ENCODE measurements at regions not wholly inside any gene's neighbourhood (a gene's known extent, or its start where the extent isn't known, plus 50 kb on each side); places are given as distances from the start of the nearest gene placed in this dataset.
A peak's percentile ranks its signal among the peaks of the same experiment; 100 is the strongest.

- DNase-seq (ENCODE audit: low read depth in 2 of 3, low spot score in 2 of 3), result no peak
Measured at GRCh38 chr18:37711766-37712505, 146.3 kb upstream of the CELF4 start.

DNA sequence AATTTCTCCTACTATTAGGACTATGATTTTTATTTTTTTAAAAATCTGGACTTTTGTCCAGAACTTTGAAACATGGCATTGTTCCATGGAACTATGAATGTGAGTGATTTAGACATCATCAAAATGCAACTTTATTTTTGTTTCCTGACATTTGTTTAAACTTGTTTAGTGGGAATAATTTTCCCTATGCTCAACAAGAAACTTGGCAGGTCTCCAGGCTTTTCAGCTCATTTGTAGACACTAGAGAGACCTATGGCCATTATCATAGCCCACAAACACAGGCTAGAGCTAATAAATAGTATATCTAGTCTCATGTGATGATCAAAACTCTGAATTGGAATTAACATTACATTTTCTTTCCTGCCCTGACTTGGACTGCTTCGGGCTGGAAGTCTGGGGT, 145.1 kb upstream of the CELF4 start:
- no peak for DNase-seq (ENCODE audit: low read depth in 2 of 3, low spot score in 2 of 3)

- DNase-seq (ENCODE audit: low read depth in 2 of 3, low spot score in 2 of 3), result no peak
Measured at GRCh38 chr18:37709740-37710139, 144.1 kb upstream of the CELF4 start.

DNA sequence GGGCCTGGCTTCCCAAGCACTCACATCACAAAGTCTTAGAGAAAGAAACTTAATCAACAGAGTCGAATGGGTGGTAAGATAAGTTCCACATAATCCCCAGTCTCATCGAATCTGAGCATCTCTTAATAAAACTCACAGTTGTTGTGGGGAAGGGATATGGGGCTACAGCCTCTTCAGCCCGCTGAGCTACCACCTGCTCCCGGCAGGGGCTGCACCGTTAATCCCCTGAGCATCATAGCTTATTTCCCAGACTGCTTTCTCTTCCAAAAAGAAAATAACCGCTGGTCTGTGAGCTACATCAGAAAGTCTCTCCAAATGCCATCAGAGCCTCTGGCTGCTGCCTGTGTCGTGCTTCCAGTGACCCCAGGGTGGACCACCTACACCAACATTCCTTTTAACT, 139.4 kb upstream of the CELF4 start:
- DNase-seq (ENCODE audit: low read depth in 2 of 3, low spot score in 2 of 3), result no peak

GRCh38 chr18:37702841-37703240, 137.2 kb upstream of the CELF4 start:
- no peak for DNase-seq (ENCODE audit: low read depth in 2 of 3, low spot score in 2 of 3)

- DNase-seq (ENCODE audit: low read depth in 2 of 3, low spot score in 2 of 3), result peak in 2 of 3 donors; percentile 15 to 46
Measured at GRCh38 chr18:37701967-37702366, 136.4 kb upstream of the CELF4 start.

GRCh38 chr18:37698508-37699040, 133.0 kb upstream of the CELF4 start:
- DNase-seq (ENCODE audit: low read depth in 2 of 3, low spot score in 2 of 3), result no peak

GRCh38 chr18:37694516-37694915, 128.9 kb upstream of the CELF4 start:
- peak in 1 of 3 donors; percentile 15 for DNase-seq (ENCODE audit: low read depth in 2 of 3, low spot score in 2 of 3)

GRCh38 chr18:37691162-37691561, 125.6 kb upstream of the CELF4 start:
- no peak for DNase-seq (ENCODE audit: low read depth in 2 of 3, low spot score in 2 of 3)

GRCh38 chr18:37689841-37690240, 124.2 kb upstream of the CELF4 start:
- DNase-seq (ENCODE audit: low read depth in 2 of 3, low spot score in 2 of 3), result no peak

DNA sequence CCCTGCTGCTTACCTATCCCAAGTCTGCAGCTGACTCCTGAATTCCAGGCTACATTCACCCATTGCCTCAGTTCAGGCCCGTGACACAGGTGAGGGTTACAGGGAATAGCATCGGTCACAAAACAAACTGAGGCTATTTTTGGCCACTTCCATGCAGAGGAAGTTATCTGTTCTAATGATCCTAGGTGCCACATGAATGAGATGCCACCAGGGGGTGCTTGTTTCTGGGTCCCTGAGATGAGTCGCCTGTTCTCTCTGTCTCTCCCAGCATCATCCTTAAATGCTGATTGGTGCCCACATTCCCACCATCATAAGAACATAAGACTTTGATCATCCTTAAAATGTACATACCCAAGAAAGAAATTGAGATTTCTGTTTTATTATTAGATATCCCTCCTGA, 119.0 kb upstream of the CELF4 start:
- no peak for DNase-seq (ENCODE audit: low read depth in 2 of 3, low spot score in 2 of 3)

DNA sequence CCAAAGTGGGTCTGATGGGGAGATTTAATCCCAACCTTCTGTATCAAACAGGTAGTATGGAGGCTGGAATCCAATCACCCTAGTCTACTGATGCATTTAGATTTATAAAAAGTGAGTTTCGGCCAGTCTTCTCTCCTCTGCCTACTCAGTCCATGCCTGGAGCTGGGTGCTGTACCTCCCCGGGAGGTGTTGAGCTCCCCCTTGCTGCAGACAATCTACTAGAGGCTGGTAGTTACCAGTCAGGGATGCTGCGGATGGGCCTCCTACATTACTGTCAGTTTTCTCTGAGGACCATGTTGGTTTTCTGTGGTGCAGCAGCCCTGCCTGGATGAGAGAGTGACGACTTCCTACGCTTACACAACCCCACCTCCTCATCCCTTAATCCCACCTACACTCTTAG, 118.6 kb upstream of the CELF4 start:
- DNase-seq (ENCODE audit: low read depth in 2 of 3, low spot score in 2 of 3), result no peak

DNA sequence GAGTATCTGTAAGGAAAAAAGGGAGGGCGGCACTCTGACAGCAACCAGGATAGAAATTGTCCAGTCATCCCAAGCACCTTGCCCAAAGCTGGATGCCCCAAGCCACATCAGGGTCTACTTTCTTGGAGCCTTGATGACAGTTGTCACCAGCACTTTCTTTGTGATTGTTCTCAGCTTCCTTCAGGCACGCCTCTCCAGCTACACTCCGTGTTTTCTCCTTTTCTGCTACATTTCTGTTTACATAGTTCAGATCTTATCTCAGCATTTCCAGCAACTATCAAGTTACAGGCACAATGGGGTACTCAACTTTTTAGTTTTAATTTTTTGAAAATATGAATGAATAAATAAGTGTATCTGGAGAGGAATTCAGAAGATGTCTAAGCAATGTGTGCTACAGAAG, 115.3 kb upstream of the CELF4 start:
- no peak for DNase-seq (ENCODE audit: low read depth in 2 of 3, low spot score in 2 of 3)

GRCh38 chr18:37676276-37676675, 110.7 kb upstream of the CELF4 start:
- DNase-seq (ENCODE audit: low read depth in 2 of 3, low spot score in 2 of 3), result no peak

DNA sequence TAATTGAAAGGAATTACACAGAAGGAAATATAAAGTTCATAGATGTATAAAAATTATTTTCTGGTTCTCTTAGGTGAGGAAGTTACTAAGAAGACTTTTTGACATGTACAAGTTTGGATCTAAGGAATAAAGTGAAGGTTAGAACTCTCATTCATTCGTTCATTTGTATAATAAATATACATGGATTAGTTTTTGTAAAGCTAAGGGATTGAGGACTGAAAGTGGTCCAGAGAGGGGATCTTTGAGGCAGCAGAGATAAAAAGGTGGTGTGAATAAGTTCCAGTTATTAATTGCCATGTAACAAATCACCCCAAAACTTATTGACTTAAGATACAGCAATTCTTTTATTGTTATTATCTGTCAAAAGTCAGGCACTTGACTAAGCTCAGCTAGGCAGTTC, 110.1 kb upstream of the CELF4 start:
- no peak for DNase-seq (ENCODE audit: low read depth in 2 of 3, low spot score in 2 of 3)

GRCh38 chr18:37674570-37674969, 109.0 kb upstream of the CELF4 start:
- no peak for DNase-seq (ENCODE audit: low read depth in 2 of 3, low spot score in 2 of 3)

GRCh38 chr18:37673671-37674070, 108.1 kb upstream of the CELF4 start:
- DNase-seq (ENCODE audit: low read depth in 2 of 3, low spot score in 2 of 3), result no peak

GRCh38 chr18:37672932-37673595, 107.5 kb upstream of the CELF4 start:
- DNase-seq (ENCODE audit: low read depth in 2 of 3, low spot score in 2 of 3), result no peak

GRCh38 chr18:37672001-37672400, 106.4 kb upstream of the CELF4 start:
- DNase-seq (ENCODE audit: low read depth in 2 of 3, low spot score in 2 of 3), result no peak

GRCh38 chr18:37671530-37671929, 105.9 kb upstream of the CELF4 start:
- DNase-seq (ENCODE audit: low read depth in 2 of 3, low spot score in 2 of 3), result no peak

DNA sequence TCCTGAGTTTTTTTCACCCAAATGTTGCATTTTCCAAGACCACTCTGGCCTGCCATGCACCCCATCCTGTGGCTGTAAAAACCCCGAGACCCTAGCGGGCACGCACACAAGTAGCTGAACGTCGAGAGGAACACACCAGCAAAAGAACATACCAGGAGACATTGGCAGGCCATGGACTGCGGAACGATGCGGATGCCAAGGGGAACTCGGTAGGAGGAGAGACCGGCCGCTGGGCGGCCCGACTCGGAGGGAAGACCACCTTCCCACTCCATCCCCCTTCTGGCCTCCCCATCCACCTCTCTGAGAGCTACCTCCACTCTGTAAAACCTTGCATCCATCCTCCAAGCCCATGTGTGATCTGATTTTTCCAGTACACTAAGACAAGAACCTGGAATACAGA, 105.5 kb upstream of the CELF4 start:
- no peak for DNase-seq (ENCODE audit: low read depth in 2 of 3, low spot score in 2 of 3)

- no peak for DNase-seq (ENCODE audit: low read depth in 2 of 3, low spot score in 2 of 3)
Measured at GRCh38 chr18:37669991-37670534, 104.5 kb upstream of the CELF4 start.
